Gastrocnemius medialis (tissue), 4 donors: ENCODE measurements at regions not wholly inside any gene's neighbourhood (a gene's known extent, or its start where the extent isn't known, plus 50 kb on each side); places are given as distances from the start of the nearest gene placed in this dataset.

Experiments used
- CTCF ChIP-seq, 5 experiments: fragments of 450-650 bp in 3 of 5; fragments of 200-600 bp in 2 of 5; sonication (generic) in 2 of 5; IDR thresholded peaks in 4 of 5; conservative IDR thresholded peaks in 1 of 5; 1 replicate in 4 of 5; 2 replicates in 1 of 5; pipeline ENCODE4 v1.5.1; 2016 to 2019; ENCODE audit warnings: antibody characterized with exemption in 5 of 5, mild to moderate bottlenecking in 3 of 5, moderate library complexity in 3 of 5
- POLR2A ChIP-seq, 2 donors: fragments of 450-650 bp; IDR thresholded peaks; one replicate each; pipeline ENCODE4 v1.6.1; 2017; ENCODE audit warnings: antibody characterized with exemption in 2 of 2, mild to moderate bottlenecking in 2 of 2, moderate library complexity in 2 of 2

- no peak for TF ChIP-seq CTCF (IDR thresholded peaks at IDR 0.05 in 4 of 5, conservative IDR thresholded peaks at IDR 0.05 in 1 of 5)
- TF ChIP-seq POLR2A (IDR thresholded peaks at IDR 0.05): no peak
Observed at GRCh38 chr17:79233916-79234551, 159.4 kb downstream of the ENGASE start.
